Gastrocnemius medialis (tissue), 4 donors: ENCODE measurements at regions not wholly inside any gene's neighbourhood (a gene's known extent, or its start where the extent isn't known, plus 50 kb on each side); places are given as distances from the start of the nearest gene placed in this dataset.
"Not testable (repeated sequence)": the region's sequence is repeated elsewhere in the genome, so short reads cannot be mapped to it uniquely, and the experiment has no call there.

Source experiments
- ATAC-seq, 2 donors: fragments of 150-250 bp; one replicate each; pipeline ENCODE4 v1.9.1; 2016
- DNase-seq, 2 donors: peaks; one replicate each; pipeline ENCODE4 v3.0.0-alpha.2; 2019
- H3K27ac ChIP-seq, 4 donors: fragments of 200-600 bp; sonication (generic); 1 replicate in 1 of 4; 2 replicates in 3 of 4; pipeline ENCODE4 v1.5.1; 2016 to 2018; ENCODE audit warnings: mild to moderate bottlenecking in 2 of 4, moderate library complexity in 1 of 4
- H3K27me3 ChIP-seq, 3 donors: fragments of 200-600 bp; sonication (generic) in 2 of 3; 1 replicate in 1 of 3; 2 replicates in 2 of 3; pipeline versions ENCODE4 v1.5.1 to v1.6.0; 2016 to 2019; ENCODE audit warnings: mild to moderate bottlenecking in 1 of 3, moderate library complexity in 1 of 3
- H3K36me3 ChIP-seq, 2 donors: fragments of 200-600 bp; sonication (generic) in 1 of 2; one replicate each; pipeline ENCODE4 v1.5.1; 2017 to 2018
- H3K4me1 ChIP-seq, 2 donors: fragments of 200-600 bp; sonication (generic) in 1 of 2; one replicate each; pipeline ENCODE4 v1.5.1; 2016 to 2017; ENCODE audit warnings: mild to moderate bottlenecking in 2 of 2
- H3K4me3 ChIP-seq, 4 donors: fragments of 200-600 bp; sonication (generic) in 3 of 4; 1 replicate in 1 of 4; 2 replicates in 3 of 4; pipeline ENCODE4 v1.5.1; 2016 to 2019; ENCODE audit warnings: mild to moderate bottlenecking in 2 of 4
- H3K9me3 ChIP-seq, 3 donors: fragments of 200-600 bp; sonication (generic) in 2 of 3; 1 replicate in 1 of 3; 2 replicates in 2 of 3; pipeline ENCODE4 v1.5.1; 2016 to 2019
- CTCF ChIP-seq, 5 experiments: fragments of 450-650 bp in 3 of 5; fragments of 200-600 bp in 2 of 5; sonication (generic) in 2 of 5; IDR thresholded peaks in 4 of 5; conservative IDR thresholded peaks in 1 of 5; 1 replicate in 4 of 5; 2 replicates in 1 of 5; pipeline ENCODE4 v1.5.1; 2016 to 2019; ENCODE audit warnings: antibody characterized with exemption in 5 of 5, mild to moderate bottlenecking in 3 of 5, moderate library complexity in 3 of 5
- POLR2A ChIP-seq, 2 donors: fragments of 450-650 bp; IDR thresholded peaks; one replicate each; pipeline ENCODE4 v1.6.1; 2017; ENCODE audit warnings: antibody characterized with exemption in 2 of 2, mild to moderate bottlenecking in 2 of 2, moderate library complexity in 2 of 2
- in situ Hi-C, 4 donors: fragments of 200-750 bp; cut with MboI; loops; one replicate each; pipeline versions ENCODE4 v1.15.0 to v1.8.0; 2017; ENCODE audit warnings: low sequenced_read_pairs in 4 of 4
- intact Hi-C: fragments of 100-400 bp; cut with DNase I; formaldehyde crosslinking; loops from one replicate; pipeline ENCODE4 v1.15.1; 2023; ENCODE audit warnings: low total_unique reads

GRCh38 chr10:65787571-65787970 is 1138.3 kb upstream of the LRRTM3 start:
- ATAC-seq: no peak
- TF ChIP-seq POLR2A (IDR thresholded peaks at IDR 0.05) (no peak), CTCF (IDR thresholded peaks at IDR 0.05 in 4 of 5, conservative IDR thresholded peaks at IDR 0.05 in 1 of 5) (no peak)
- Histone ChIP-seq H3K9me3 (no peaks in the 10 kb centered on the region), H3K27ac (no peak overlapping the region), H3K4me1 (no peaks in the 10 kb centered on the region), H3K36me3 (no peaks in the 10 kb centered on the region), H3K4me3 (no peak overlapping the region), H3K27me3 (no peaks in the 10 kb centered on the region)
- DNase-seq: no peak
- in situ Hi-C loops (no loop called here), intact Hi-C loops (no loop called here)

GRCh38 chr10:65788271-65788670 is 1137.6 kb upstream of the LRRTM3 start:
- Histone ChIP-seq H3K4me3 (no peak overlapping the region), H3K27ac (no peak overlapping the region), H3K27me3 (no peaks in the 10 kb centered on the region), H3K4me1 (no peaks in the 10 kb centered on the region), H3K36me3 (no peaks in the 10 kb centered on the region), H3K9me3 (no peaks in the 10 kb centered on the region)
- ATAC-seq: no peak
- no peak for DNase-seq
- TF ChIP-seq POLR2A (IDR thresholded peaks at IDR 0.05) (no peak), CTCF (IDR thresholded peaks at IDR 0.05 in 4 of 5, conservative IDR thresholded peaks at IDR 0.05 in 1 of 5) (no peak)
- intact Hi-C loops: no loop called here
- in situ Hi-C loops: no loop called here

- Histone ChIP-seq H3K4me1 (no peaks in the 10 kb centered on the region), H3K36me3 (no peaks in the 10 kb centered on the region), H3K4me3 (no peak overlapping the region), H3K27ac (no peak overlapping the region), H3K9me3 (no peaks in the 10 kb centered on the region), H3K27me3 (no peaks in the 10 kb centered on the region)
- intact Hi-C loops (no loop called here), in situ Hi-C loops (no loop called here)
- DNase-seq: no peak
- ATAC-seq: no peak
- no peak for TF ChIP-seq POLR2A (IDR thresholded peaks at IDR 0.05)
- TF ChIP-seq CTCF (IDR thresholded peaks at IDR 0.05 in 4 of 5, conservative IDR thresholded peaks at IDR 0.05 in 1 of 5): no peak
Measured at GRCh38 chr10:65791979-65792378, 1133.9 kb upstream of the LRRTM3 start.

GRCh38 chr10:65793738-65794425 is 1132.0 kb upstream of the LRRTM3 start:
- no peaks in the 10 kb centered on the region for H3K4me1 ChIP-seq
- intact Hi-C loops (no loop called here), in situ Hi-C loops (no loop called here)

GRCh38 chr10:65794861-65795260 is 1131.0 kb upstream of the LRRTM3 start:
- H3K36me3 ChIP-seq, ATAC-seq, H3K4me1 ChIP-seq, H3K27me3 ChIP-seq, in situ Hi-C loops, H3K4me3 ChIP-seq, DNase-seq, H3K27ac ChIP-seq, H3K9me3 ChIP-seq, intact Hi-C loops: not testable (repeated sequence)

More at GRCh38 chr10:65793738-65794425, 1132.0 kb upstream of the LRRTM3 start:
- H3K9me3 ChIP-seq: no peaks in the 10 kb centered on the region
- no peaks in the 10 kb centered on the region for H3K27me3 ChIP-seq
- no peaks in the 10 kb centered on the region for H3K36me3 ChIP-seq
- no peak for ATAC-seq
- no peak for DNase-seq
- H3K4me3 ChIP-seq: no peak overlapping the region
- no peak for TF ChIP-seq POLR2A (IDR thresholded peaks at IDR 0.05)
- TF ChIP-seq CTCF (IDR thresholded peaks at IDR 0.05 in 4 of 5, conservative IDR thresholded peaks at IDR 0.05 in 1 of 5): no peak
- H3K27ac ChIP-seq: no peak overlapping the region
